ENCODE measurements at regions not wholly inside any gene's neighbourhood (a gene's known extent, or its start where the extent isn't known, plus 50 kb on each side); places are given as distances from the start of the nearest gene placed in this dataset.

- TF ChIP-seq CTCF (IDR thresholded peaks at IDR 0.05) = no peak
- TF ChIP-seq MEF2A (IDR thresholded peaks at IDR 0.05; ENCODE audit: borderline replicate concordance, low read depth) = no peak
- no peak for TF ChIP-seq RFX5 (IDR thresholded peaks at IDR 0.05; ENCODE audit: low read length)
- no peak for TF ChIP-seq USF1 (IDR thresholded peaks at IDR 0.05; ENCODE audit: borderline replicate concordance, low read depth)
- TF ChIP-seq RAD21 (IDR thresholded peaks at IDR 0.05; ENCODE audit: low read length) = no peak
- no peak for TF ChIP-seq POLR2AphosphoS5 (IDR thresholded peaks at IDR 0.05; ENCODE audit: low read depth, low read length)
Observed at GRCh38 chr7:84813376-84813775, 373.5 kb downstream of the SEMA3D start (continued).

GRCh38 chr7:84812021-84812420 is 374.8 kb downstream of the SEMA3D start:
- no peak for TF ChIP-seq TCF12 (IDR thresholded peaks at IDR 0.05)
- Histone ChIP-seq H3K9me3 (no peaks in the 10 kb centered on the region), H3K79me2 (ENCODE audit: insufficient read depth) (no peaks in the 10 kb centered on the region), H4K20me1 (ENCODE audit: insufficient read depth) (no peaks in the 10 kb centered on the region), H3K27ac (ENCODE audit: low read depth in 2 of 2, low read length in 1 of 2) (no peak overlapping the region), H3K27me3 (ENCODE audit: insufficient read depth) (no peaks in the 10 kb centered on the region), H2AFZ (ENCODE audit: low read depth) (no peak overlapping the region), H3K9ac (no peak overlapping the region), H3F3A (replicated peaks; ENCODE audit: insufficient read depth) (no peaks in the 10 kb centered on the region), H3K9me2 (no peaks in the 10 kb centered on the region), H3K36me3 (replicated peaks in 1 of 2; ENCODE audit: control insufficient read depth in 1 of 2, insufficient read depth in 2 of 2, low read length in 1 of 2) (no peaks in the 10 kb centered on the region), H3K4me2 (no peak overlapping the region), H3K4me3 (ENCODE audit: low read depth in 2 of 2, low read length in 1 of 2) (no peak overlapping the region), H3K4me1 (ENCODE audit: control insufficient read depth in 1 of 2, insufficient read depth in 2 of 2, low read depth in 1 of 2, low read length in 1 of 2) (no peaks in the 10 kb centered on the region)
- 81% methylated on average over 2 of the region's 2 CpGs for WGBS (ENCODE audit: low lambda C conversion rate)
- ChIA-PET CTCF (no interaction called here), POLR2A (no interaction called here)
- no peak for DNase-seq

- H3K79me2 ChIP-seq (ENCODE audit: insufficient read depth) = no peaks in the 10 kb centered on the region
- no peaks in the 10 kb centered on the region for H4K20me1 ChIP-seq (ENCODE audit: insufficient read depth)
- H2AFZ ChIP-seq (ENCODE audit: low read depth) = peak overlapping the region; percentile 7; the same call in 1 of the 2 replicates
- no peaks in the 10 kb centered on the region for H3K9me3 ChIP-seq
- H3K9me2 ChIP-seq = no peaks in the 10 kb centered on the region
- no peak for DNase-seq
- H3F3A ChIP-seq (replicated peaks; ENCODE audit: insufficient read depth) = no peaks in the 10 kb centered on the region
- H3K27ac ChIP-seq (ENCODE audit: low read depth in 2 of 2, low read length in 1 of 2) = no peak overlapping the region
- H3K4me2 ChIP-seq = no peak overlapping the region
- no peak overlapping the region for H3K4me3 ChIP-seq (ENCODE audit: low read depth in 2 of 2, low read length in 1 of 2)
- ChIA-PET POLR2A (no interaction called here), CTCF (no interaction called here)
- H3K27me3 ChIP-seq (ENCODE audit: insufficient read depth) = no peaks in the 10 kb centered on the region
- H3K4me1 ChIP-seq (ENCODE audit: control insufficient read depth in 1 of 2, insufficient read depth in 2 of 2, low read depth in 1 of 2, low read length in 1 of 2) = no peaks in the 10 kb centered on the region
- H3K9ac ChIP-seq = no peak overlapping the region
- TF ChIP-seq RXRA (IDR thresholded peaks at IDR 0.05; ENCODE audit: borderline replicate concordance, low read depth) (no peak), FOXJ3 (CRISPR knock-in tag; IDR thresholded peaks at IDR 0.05) (no peak), YY1 (IDR thresholded peaks at IDR 0.05; ENCODE audit: low read depth) (no peak), FOXM1 (IDR thresholded peaks at IDR 0.05; ENCODE audit: low read depth) (no peak), TEAD4 (IDR thresholded peaks at IDR 0.05; ENCODE audit: borderline replicate concordance, insufficient read depth) (no peak), EP300 (IDR thresholded peaks at IDR 0.05; ENCODE audit: borderline replicate concordance in 1 of 2, low read depth in 1 of 2, low read length in 1 of 2) (no peak), MAX (IDR thresholded peaks at IDR 0.05; ENCODE audit: low read depth) (no peak), TAF1 (IDR thresholded peaks at IDR 0.05; ENCODE audit: borderline replicate concordance, low read depth, low read length) (no peak), NRF1 (IDR thresholded peaks at IDR 0.05; ENCODE audit: low read depth, low read length) (no peak), FOSL2 (IDR thresholded peaks at IDR 0.05; ENCODE audit: borderline replicate concordance, low read depth) (no peak), ELF1 (IDR thresholded peaks at IDR 0.05) (no peak), SMC3 (IDR thresholded peaks at IDR 0.05; ENCODE audit: low read depth, low read length) (no peak), GABPA (IDR thresholded peaks at IDR 0.05; ENCODE audit: low read depth) (no peak), NFIC (IDR thresholded peaks at IDR 0.05; ENCODE audit: borderline replicate concordance) (no peak), SIN3A (IDR thresholded peaks at IDR 0.05; ENCODE audit: borderline replicate concordance, low read depth, low read length) (no peak), MEF2A (IDR thresholded peaks at IDR 0.05; ENCODE audit: borderline replicate concordance, low read depth) (no peak), TCF12 (IDR thresholded peaks at IDR 0.05) (no peak), RAD21 (IDR thresholded peaks at IDR 0.05; ENCODE audit: low read length) (no peak)
- WGBS (ENCODE audit: low lambda C conversion rate) = 87% methylated on average over 1 of the region's 1 CpG
- H3K36me3 ChIP-seq (replicated peaks in 1 of 2; ENCODE audit: control insufficient read depth in 1 of 2, insufficient read depth in 2 of 2, low read length in 1 of 2) = no peaks in the 10 kb centered on the region
Observed at GRCh38 chr7:84811362-84811761, 375.5 kb downstream of the SEMA3D start.
